ENCODE measurements at regions not wholly inside any gene's neighbourhood (a gene's known extent, or its start where the extent isn't known, plus 50 kb on each side); places are given as distances from the start of the nearest gene placed in this dataset.

- TF ChIP-seq CTCF (IDR thresholded peaks at IDR 0.05) (no peak), POLR2A (IDR thresholded peaks at IDR 0.05) (no peak), POLR2AphosphoS5 (IDR thresholded peaks at IDR 0.05) (no peak)
Observed at GRCh38 chr1:81596341-81596740, 204.4 kb upstream of the ADGRL2 start.

All from prostate gland (tissue), 2 donors.